Endothelial cell of umbilical vein (primary cell): ENCODE measurements at regions not wholly inside any gene's neighbourhood (a gene's known extent, or its start where the extent isn't known, plus 50 kb on each side); places are given as distances from the start of the nearest gene placed in this dataset.

Experiments
- BruUV-seq: library from RNA; stranded (reverse); fragments of 400-500 nt; replicated peaks from 2 replicates; lab custom pipeline; 2021; lab: Mats Ljungman, UMichigan
- CTCF ChIA-PET: fragments of 300-600, 350-600 bp; sonication (Branson Sonifier 250); formaldehyde crosslinking; loops from one replicate; lab custom pipeline; 2021; ENCODE audit warnings: antibody characterized with exemption, inconsistent platforms; lab: Charles Lee
- POLR2A ChIA-PET: fragments of 300-600, 350-600 bp; sonication (Branson Sonifier 250); formaldehyde crosslinking; loops from one replicate; lab custom pipeline; 2021; ENCODE audit warnings: antibody characterized with exemption, inconsistent platforms; lab: Charles Lee
- DNase-seq: peaks from one replicate; pipeline ENCODE4 v3.0.0-alpha.2; 2011; ENCODE audit warnings: low read depth, low spot score
- FAIRE-seq: peaks from 2 replicates; lab custom pipeline; 2011; peaks lifted over from hg19 to GRCh38; lab: Jason Lieb, UNC
- H2AFZ ChIP-seq: 2 replicates; pipeline ENCODE4 v1.6.0; 2012; ENCODE audit warnings: low read depth, low read length, control low read depth, inconsistent platforms
- H3K27ac ChIP-seq: 2 replicates; pipeline ENCODE4 v1.5.1; 2011; ENCODE audit warnings: low read depth, mild to moderate bottlenecking, control low read depth, low read length, moderate library complexity; ENCODE audit not compliant: insufficient read depth
- H3K27me3 ChIP-seq, 2 experiments: 2 replicates each; pipeline versions ENCODE4 v1.6.0 to v1.6.1; 2011; ENCODE audit warnings: low read length in 2 of 2, mixed read lengths in 1 of 2; ENCODE audit not compliant: control insufficient read depth in 2 of 2, insufficient read depth in 2 of 2
- H3K36me3 ChIP-seq, 2 experiments: 2 replicates in 1 of 2; 3 replicates in 1 of 2; pipeline ENCODE4 v1.5.1; 2011; ENCODE audit warnings: low read length in 2 of 2, mild to moderate bottlenecking in 1 of 2, moderate library complexity in 1 of 2; ENCODE audit not compliant: control insufficient read depth in 2 of 2, insufficient read depth in 2 of 2; ENCODE audit errors: extremely low read depth in 1 of 2
- H3K4me1 ChIP-seq: 3 replicates; pipeline ENCODE4 v1.5.1; 2011; ENCODE audit warnings: mild to moderate bottlenecking, low read length; ENCODE audit not compliant: control insufficient read depth, insufficient read depth; ENCODE audit errors: extremely low read depth
- H3K4me2 ChIP-seq: 2 replicates; pipeline ENCODE4 v1.6.1; 2011; ENCODE audit warnings: low read length, control low read depth, mixed read lengths; ENCODE audit not compliant: insufficient read depth
- H3K4me3 ChIP-seq, 3 experiments: fragments of 200-600 bp in 1 of 3; sonication (generic), shearing (Covaris generic) in 1 of 3; replicated peaks in 1 of 3; 2 replicates each; pipeline ENCODE4 v1.5.1; 2011 to 2016; ENCODE audit warnings: control low read depth in 3 of 3, low read length in 3 of 3, mild to moderate bottlenecking in 2 of 3, inconsistent platforms in 1 of 3, low read depth in 1 of 3, moderate library complexity in 1 of 3; ENCODE audit not compliant: insufficient read depth in 1 of 3
- H3K79me2 ChIP-seq: 2 replicates; pipeline ENCODE4 v1.6.0; 2012; ENCODE audit warnings: low read length, inconsistent platforms; ENCODE audit not compliant: control insufficient read depth, insufficient read depth
- H3K9ac ChIP-seq: replicated peaks from 2 replicates; pipeline ENCODE3; 2011; ENCODE audit warnings: low read length, control low read depth; ENCODE audit not compliant: insufficient read depth; ENCODE audit errors: extremely low read depth
- H3K9me1 ChIP-seq: replicated peaks from 3 replicates; pipeline ENCODE4 v1.6.0; 2011; ENCODE audit warnings: mild to moderate bottlenecking, low read length; ENCODE audit not compliant: control insufficient read depth, insufficient read depth; ENCODE audit errors: extremely low read depth
- H3K9me3 ChIP-seq: replicated peaks from 2 replicates; pipeline ENCODE4 v1.5.1; 2012; ENCODE audit warnings: low read length, inconsistent platforms; ENCODE audit not compliant: control insufficient read depth, insufficient read depth
- H4K20me1 ChIP-seq: replicated peaks from 2 replicates; pipeline ENCODE3; 2011; ENCODE audit warnings: mild to moderate bottlenecking, low read length; ENCODE audit not compliant: control insufficient read depth, insufficient read depth; ENCODE audit errors: extremely low read depth
- CTCF ChIP-seq, 2 donors: IDR thresholded peaks; 1 replicate in 1 of 2; 2 replicates in 1 of 2; pipeline ENCODE4 v1.5.1; 2011; ENCODE audit warnings: low read length in 2 of 2, mild to moderate bottlenecking in 2 of 2, moderate library complexity in 2 of 2, control low read depth in 1 of 2, inconsistent platforms in 1 of 2, low read depth in 1 of 2; ENCODE audit not compliant: insufficient read depth in 1 of 2; ENCODE audit errors: extremely low read depth in 1 of 2
- EZH2 ChIP-seq: IDR thresholded peaks from 2 replicates; pipeline ENCODE4 v1.6.1; 2012; ENCODE audit warnings: borderline replicate concordance, low read depth, mild to moderate bottlenecking, moderate library complexity, low read length, inconsistent platforms; ENCODE audit not compliant: severe bottlenecking
- FOS ChIP-seq: IDR thresholded peaks from 2 replicates; pipeline ENCODE4 v1.6.1; 2011; ENCODE audit warnings: mild to moderate bottlenecking, low read length, moderate library complexity, borderline replicate concordance; ENCODE audit not compliant: insufficient read depth
- GATA2 ChIP-seq: IDR thresholded peaks from 2 replicates; pipeline ENCODE4 v1.7.0; 2011; ENCODE audit warnings: low read depth, mild to moderate bottlenecking, moderate library complexity, mixed read lengths, low read length; ENCODE audit not compliant: insufficient read length, insufficient read depth
- JUN ChIP-seq: IDR thresholded peaks from 2 replicates; pipeline ENCODE4 v1.6.1; 2011; ENCODE audit warnings: borderline replicate concordance, low read depth; ENCODE audit not compliant: insufficient read length, insufficient read depth
- MAX ChIP-seq: IDR thresholded peaks from 2 replicates; pipeline ENCODE4 v1.6.1; 2011; ENCODE audit not compliant: insufficient read depth, insufficient read length
- MYC ChIP-seq: IDR thresholded peaks from one replicate; pipeline ENCODE4 v1.6.1; 2011; ENCODE audit warnings: mild to moderate bottlenecking, low read depth, low read length
- POLR2A ChIP-seq: IDR thresholded peaks from 2 replicates; pipeline ENCODE4 v1.6.1; 2012; ENCODE audit warnings: low read depth, mild to moderate bottlenecking, control low read depth, low read length
- POLR2AphosphoS5 ChIP-seq: IDR thresholded peaks from 2 replicates; pipeline ENCODE4 v1.6.1; 2012; ENCODE audit warnings: low read depth, mild to moderate bottlenecking, control low read depth, low read length, moderate library complexity; ENCODE audit not compliant: insufficient read depth
- dilution Hi-C: fragments of 300-500 bp; cut with MboI; formaldehyde crosslinking; loops from one replicate; pipeline ENCODE4 v1.15.0; 2019; ENCODE audit warnings: low sequenced_read_pairs; ENCODE audit not compliant: extremely low pct_ligation_motif_present
- intact Hi-C: fragments of 100-400 bp; cut with micrococcal nuclease; formaldehyde crosslinking; loops from one replicate; pipeline ENCODE4 v1.10.0; 2022

- no peaks in the 10 kb centered on the region for H3K4me1 ChIP-seq
- H3K79me2 ChIP-seq: no peaks in the 10 kb centered on the region
- dilution Hi-C loops (no loop called here), intact Hi-C loops (no loop called here)
- no peak overlapping the region for H3K4me3 ChIP-seq
- FAIRE-seq (no peak), DNase-seq (no peak)
- CTCF ChIA-PET: interaction anchor here (1.0 kb wide), 1 partner anchor 21 kb away, joined by 3 read pairs; no protein-coding TSS in a partner anchor
- H4K20me1 ChIP-seq: no peaks in the 10 kb centered on the region
- POLR2A ChIA-PET: no interaction called here
- H3K27ac ChIP-seq: no peak overlapping the region
- BruUV-seq: no TSS peak
- H2AFZ ChIP-seq: no peak overlapping the region
- H3K9ac ChIP-seq: no peak overlapping the region
- TF ChIP-seq JUN (no peak), POLR2AphosphoS5 (no peak), FOS (no peak), MAX (no peak), CTCF (IDR thresholded peaks at IDR 0.05; ENCODE audit: extremely low read depth in 1 of 2, insufficient read depth in 1 of 2, low read depth in 1 of 2, low read length in 2 of 2) (no peak), GATA2 (no peak), MYC (no peak), POLR2A (no peak), EZH2 (no peak)
- no peaks in the 10 kb centered on the region for H3K9me1 ChIP-seq
- peaks cover 11 to 21% of the 10 kb centered on the region in 2 experiments for H3K27me3 ChIP-seq
- H3K36me3 ChIP-seq: no peaks in the 10 kb centered on the region
- no peak overlapping the region for H3K4me2 ChIP-seq
- H3K9me3 ChIP-seq: no peaks in the 10 kb centered on the region
These were observed 90.6 kb upstream of the MLN start for GRCh38 chr6:33894438-33894837.
